ENCODE measurements at regions not wholly inside any gene's neighbourhood (a gene's known extent, or its start where the extent isn't known, plus 50 kb on each side); places are given as distances from the start of the nearest gene placed in this dataset.
"Not testable (repeated sequence)": the region's sequence is repeated elsewhere in the genome, so short reads cannot be mapped to it uniquely, and the experiment has no call there.

GRCh38 chr4:132085105-132085504 lies 1064.0 kb upstream of the PCDH10 start:
- DNase-seq (ENCODE audit: low read depth in 2 of 3, low spot score in 2 of 3), result no peak

DNA sequence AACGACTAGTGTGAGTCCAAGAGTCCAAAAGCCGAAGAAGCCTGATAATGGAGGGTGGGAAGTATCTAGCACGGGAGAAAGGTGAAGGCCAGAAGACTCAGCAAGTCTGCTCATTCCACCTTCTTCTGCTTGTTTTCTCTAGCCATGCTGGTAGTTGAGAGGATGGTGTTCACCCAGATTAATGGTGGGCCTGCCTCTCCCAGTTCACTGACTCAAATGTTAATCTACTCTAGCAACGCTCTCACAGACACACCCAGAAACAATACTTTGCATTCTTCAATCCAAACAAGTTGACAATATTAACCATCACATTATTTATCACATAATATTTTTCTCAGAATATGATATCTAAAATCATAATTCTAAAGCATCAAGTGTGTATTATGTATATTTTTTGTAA lies 1055.1 kb upstream of the PCDH10 start:
- no peak for DNase-seq (ENCODE audit: low read depth in 2 of 3, low spot score in 2 of 3)

DNA sequence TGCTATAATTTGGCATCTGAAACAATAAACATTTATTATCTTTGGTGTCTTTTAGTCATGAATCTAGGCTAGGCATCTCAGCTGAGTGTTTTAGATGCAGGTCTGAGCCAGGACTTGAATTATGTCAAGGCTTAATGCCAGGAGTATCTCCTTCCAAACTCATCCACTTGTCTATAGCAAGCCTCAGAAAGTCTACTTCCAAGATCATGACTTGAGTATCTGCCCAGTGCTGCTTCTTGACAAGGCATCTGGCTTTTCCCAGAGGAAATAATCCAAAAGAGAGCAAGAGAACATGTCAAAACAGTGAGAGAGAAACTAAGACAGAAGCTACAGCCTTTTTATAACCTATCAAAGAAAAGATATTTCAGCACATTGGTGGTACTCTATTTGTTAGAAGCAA lies 1052.1 kb upstream of the PCDH10 start:
- DNase-seq (ENCODE audit: low read depth in 2 of 3, low spot score in 2 of 3), result no peak

DNA sequence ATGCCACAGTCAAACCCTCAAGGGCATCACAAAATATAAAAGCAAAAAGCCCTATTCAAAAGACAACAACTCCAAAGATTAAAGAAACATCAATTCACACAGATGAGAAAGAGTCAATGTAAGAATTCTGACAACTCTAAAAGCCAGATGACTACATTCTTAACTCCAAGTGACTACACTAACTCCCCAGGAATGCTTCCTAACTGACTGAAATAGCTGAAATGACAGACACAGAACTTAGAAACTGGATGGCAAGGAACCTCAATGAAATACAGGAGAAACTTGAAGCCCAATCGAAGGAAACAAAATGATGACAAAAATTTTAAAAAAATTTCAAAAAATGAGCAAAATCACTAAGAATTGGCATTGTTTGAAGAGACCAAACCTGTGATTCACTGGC lies 1047.6 kb upstream of the PCDH10 start:
- DNase-seq (ENCODE audit: low read depth in 2 of 3, low spot score in 2 of 3), result no peak

DNA sequence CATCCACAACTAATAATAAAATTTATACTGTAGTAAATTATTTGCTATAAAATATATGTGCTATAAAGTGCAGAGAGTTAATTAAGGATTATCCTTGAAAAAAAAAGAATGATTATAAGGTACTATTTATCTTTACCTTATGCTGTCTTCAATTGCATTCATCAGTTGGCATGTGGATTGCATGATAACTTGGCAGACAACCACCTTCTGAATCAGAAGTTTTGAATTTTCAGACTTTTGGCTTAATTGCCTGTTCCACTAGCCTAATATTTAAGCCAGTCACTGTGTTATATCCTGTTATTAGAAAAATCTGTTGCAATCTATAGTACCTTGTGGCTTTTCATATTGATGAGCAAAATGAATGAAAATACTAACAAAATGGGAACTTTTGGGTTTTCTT lies 1040.3 kb upstream of the PCDH10 start:
- no peak for DNase-seq (ENCODE audit: low read depth in 2 of 3, low spot score in 2 of 3)

DNA sequence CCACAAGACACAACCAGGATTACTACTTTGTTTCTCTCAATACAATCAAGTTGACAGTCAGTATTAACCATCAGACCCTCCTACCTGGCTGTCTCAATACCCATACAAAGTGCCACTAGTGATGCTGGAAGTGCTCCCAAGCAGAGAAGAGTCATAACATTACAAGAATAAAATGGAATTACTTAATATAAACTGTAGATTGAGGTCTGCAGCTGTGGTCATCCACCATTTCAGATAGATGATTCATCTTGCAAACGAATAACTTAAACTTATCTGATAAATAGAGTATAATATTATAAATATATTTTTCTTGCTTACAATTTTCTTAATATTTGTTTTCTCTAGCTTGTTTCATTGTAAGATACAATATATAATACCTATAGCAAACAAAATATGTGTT lies 1034.2 kb upstream of the PCDH10 start:
- no peak for DNase-seq (ENCODE audit: low read depth in 2 of 3, low spot score in 2 of 3)

- not testable (repeated sequence) for DNase-seq (ENCODE audit: low read depth in 2 of 3, low spot score in 2 of 3)
Observed at GRCh38 chr4:132122741-132123140, 1026.4 kb upstream of the PCDH10 start.

GRCh38 chr4:132123870-132124623 lies 1025.0 kb upstream of the PCDH10 start:
- DNase-seq (ENCODE audit: low read depth in 2 of 3, low spot score in 2 of 3), result peak in 1 of 3 donors; percentile 1

DNA sequence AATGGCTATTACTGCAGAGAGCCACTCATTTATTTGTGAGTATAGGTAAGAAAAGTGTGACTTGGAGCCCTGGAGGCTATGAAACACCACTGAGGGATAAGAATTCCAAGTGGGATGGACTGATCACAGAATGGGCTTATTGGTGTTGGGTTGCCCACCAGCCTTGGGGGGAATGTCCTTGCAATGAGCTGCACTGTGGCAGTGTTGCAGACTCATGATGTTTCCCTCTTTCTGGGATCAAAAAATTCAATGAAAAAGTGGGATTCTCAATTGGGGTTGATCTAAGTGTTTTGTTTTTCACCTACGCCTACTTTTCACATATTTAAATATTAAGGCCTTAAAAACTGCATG lies 1024.5 kb upstream of the PCDH10 start:
- no peak for DNase-seq (ENCODE audit: low read depth in 2 of 3, low spot score in 2 of 3)

GRCh38 chr4:132125131-132125530 lies 1024.0 kb upstream of the PCDH10 start:
- DNase-seq (ENCODE audit: low read depth in 2 of 3, low spot score in 2 of 3), result no peak

DNA sequence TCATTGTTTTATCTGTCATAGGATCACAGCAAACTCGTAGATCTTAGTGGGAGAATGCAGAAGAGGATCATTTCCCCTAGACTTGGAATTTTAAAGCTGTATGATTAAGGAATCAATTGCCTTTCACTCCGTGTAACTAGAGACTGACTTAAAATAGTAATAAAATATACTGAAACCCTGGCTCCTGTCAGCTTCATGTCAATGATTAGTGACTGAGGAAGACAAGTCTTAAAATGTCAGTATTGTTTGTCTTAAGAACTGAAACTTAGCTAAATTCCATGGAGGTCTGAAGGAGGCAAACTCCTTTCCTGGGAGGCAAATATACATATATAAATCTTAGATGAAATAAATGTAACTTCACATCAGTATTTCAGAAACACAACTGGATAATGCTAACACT lies 1016.7 kb upstream of the PCDH10 start:
- no peak for DNase-seq (ENCODE audit: low read depth in 2 of 3, low spot score in 2 of 3)

- DNase-seq (ENCODE audit: low read depth in 2 of 3, low spot score in 2 of 3), result no peak
Observed at GRCh38 chr4:132169660-132170059, 979.4 kb upstream of the PCDH10 start.

DNA sequence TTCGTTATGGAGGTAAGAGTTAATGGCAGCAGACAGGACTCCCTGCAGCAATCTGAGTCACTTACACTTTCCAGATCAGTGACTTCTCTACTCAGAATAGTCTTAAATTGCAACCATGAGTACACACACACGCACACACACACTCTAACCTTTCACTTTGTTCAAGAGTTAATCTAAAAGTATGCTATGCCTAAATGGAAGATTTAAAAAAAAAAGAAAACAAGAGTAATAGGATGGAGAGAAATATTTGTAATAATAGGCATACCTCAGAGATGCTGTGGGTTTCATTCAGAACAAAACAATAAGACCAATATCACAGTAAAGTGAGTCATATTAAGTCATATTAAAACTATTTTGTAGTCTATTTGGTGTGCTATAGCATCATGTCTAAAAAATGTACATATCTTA lies 969.1 kb upstream of the PCDH10 start:
- no peak for DNase-seq (ENCODE audit: low read depth in 2 of 3, low spot score in 2 of 3)

- no peak for DNase-seq (ENCODE audit: low read depth in 2 of 3, low spot score in 2 of 3)
Observed at GRCh38 chr4:132195176-132195575, 953.9 kb upstream of the PCDH10 start.

DNA sequence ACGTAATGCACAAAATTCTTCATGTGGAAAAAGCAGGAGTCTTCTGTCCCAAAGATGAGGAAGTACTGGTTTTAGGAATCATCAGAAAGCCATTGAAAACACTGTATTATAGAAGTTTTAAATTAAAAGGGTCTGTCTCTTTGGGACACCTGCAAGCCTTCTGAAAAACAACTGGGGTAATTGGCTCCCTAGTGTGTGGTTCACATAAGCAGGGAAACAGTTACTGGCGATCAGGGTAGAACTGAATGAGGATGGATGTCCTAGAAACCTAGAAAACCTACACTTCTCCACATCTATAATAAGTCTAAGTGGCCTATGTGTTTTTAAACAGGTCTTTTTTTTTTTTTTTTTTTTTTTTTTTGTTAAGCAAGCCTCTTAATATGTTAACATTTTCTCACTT lies 945.5 kb upstream of the PCDH10 start:
- no peak for DNase-seq (ENCODE audit: low read depth in 2 of 3, low spot score in 2 of 3)

GRCh38 chr4:132214519-132214918 lies 934.6 kb upstream of the PCDH10 start:
- no peak for DNase-seq (ENCODE audit: low read depth in 2 of 3, low spot score in 2 of 3)

DNA sequence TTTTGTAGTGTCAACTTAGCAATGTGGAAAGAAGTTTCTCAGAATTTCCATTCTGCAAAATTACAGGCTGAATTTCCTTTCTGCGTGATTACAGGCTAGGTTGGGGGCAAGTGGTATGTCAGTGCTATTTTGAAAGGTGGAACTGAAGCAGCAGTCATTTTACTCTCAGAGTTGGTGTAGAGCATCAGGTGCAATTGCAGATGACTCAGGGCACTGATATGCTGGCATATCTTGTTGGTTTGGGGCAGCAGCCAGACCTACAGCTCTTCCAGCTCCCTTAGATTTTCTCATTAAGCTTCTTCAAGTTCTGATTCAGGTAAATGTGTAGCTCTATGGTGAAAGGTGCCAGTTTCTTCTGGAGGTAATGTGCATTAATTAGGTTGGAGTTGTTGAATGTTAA lies 930.7 kb upstream of the PCDH10 start:
- DNase-seq (ENCODE audit: low read depth in 2 of 3, low spot score in 2 of 3), result no peak

DNA sequence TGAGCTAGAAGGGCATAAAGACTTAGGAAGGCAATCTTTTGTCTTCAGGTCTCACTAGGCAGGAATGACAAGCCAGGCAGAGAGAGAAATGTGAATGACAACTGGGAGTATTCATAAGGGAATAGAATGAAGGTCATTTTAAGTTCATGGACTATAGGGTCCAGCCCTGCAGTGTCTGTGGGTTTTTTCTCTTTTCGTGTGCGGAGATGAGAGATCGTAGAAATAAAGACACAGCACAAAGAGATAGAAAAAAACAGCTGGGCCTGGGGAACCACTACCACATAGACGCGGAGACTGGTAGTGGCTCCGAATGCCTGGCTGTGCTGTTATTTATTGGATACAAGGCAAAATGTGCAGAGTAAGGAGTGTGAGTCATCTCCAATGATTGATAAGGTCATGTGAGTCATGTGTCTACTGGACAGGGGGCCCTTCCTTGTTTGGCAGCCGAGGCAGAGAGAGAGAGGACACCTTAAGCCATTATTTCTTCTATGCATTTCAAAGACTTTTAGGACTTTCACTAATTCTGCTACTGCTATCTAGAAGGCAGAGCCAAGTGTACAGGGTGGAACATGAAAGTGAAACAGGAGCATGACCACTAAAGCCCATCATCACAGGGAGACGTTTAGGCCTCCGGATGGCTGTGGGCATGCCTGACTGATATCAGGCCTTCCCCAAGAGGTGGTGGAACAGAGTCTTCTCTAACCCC lies 921.8 kb upstream of the PCDH10 start:
- DNase-seq (ENCODE audit: low read depth in 2 of 3, low spot score in 2 of 3), result no peak

DNA sequence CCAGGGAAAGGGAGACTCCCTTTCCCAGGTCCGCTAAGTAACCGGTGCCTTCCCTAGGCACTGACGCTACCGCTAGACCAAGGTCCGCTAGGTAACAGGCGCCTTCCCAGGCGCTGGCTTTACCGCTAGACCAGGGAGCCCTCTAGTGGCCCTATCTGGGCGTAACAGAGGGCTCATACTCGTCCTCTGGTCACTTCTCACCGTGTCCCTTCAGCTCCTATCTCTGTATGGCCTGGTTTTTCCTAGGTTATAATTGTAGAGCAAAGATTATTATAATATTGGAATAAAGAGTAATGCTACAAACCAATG lies 921.3 kb upstream of the PCDH10 start:
- peak in 1 of 3 donors; percentile 1 for DNase-seq (ENCODE audit: low read depth in 2 of 3, low spot score in 2 of 3)

DNA sequence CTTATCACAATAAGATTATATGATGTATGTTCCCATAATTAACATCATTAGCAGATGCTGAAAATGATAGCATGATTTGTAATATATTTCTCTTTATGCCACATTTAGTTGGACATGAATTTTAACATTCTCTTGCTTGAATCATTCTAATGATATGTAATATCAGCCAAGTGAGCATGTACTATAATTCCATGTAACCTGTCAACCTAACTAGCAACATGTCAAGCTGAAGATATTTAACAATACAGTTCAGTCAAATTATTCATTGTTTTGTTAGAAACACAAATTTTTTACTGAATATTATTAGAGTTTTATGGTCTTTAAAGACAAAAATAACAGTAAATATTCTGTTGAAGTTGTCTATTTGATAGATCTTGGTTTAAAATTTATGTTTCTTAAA lies 920.4 kb upstream of the PCDH10 start:
- no peak for DNase-seq (ENCODE audit: low read depth in 2 of 3, low spot score in 2 of 3)

DNA sequence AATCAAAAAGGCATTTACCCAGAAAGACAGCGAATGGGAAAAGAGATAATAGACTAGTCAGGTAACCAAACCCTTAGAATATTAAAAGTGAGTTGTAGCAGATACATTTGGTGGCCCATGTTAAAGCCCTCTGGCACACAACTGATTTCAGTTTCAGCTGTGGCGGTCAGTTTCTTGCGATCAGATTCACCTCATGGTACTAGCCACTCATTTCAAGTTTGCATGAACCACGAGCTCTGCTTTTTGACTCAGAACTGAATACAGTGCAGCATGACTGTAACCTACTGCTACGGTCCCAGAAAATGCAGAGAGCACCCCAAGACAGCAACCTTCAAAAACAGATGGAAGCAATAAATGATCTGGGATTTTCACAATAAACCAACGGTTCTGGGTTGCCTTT lies 919.1 kb upstream of the PCDH10 start:
- DNase-seq (ENCODE audit: low read depth in 2 of 3, low spot score in 2 of 3), result no peak

DNA sequence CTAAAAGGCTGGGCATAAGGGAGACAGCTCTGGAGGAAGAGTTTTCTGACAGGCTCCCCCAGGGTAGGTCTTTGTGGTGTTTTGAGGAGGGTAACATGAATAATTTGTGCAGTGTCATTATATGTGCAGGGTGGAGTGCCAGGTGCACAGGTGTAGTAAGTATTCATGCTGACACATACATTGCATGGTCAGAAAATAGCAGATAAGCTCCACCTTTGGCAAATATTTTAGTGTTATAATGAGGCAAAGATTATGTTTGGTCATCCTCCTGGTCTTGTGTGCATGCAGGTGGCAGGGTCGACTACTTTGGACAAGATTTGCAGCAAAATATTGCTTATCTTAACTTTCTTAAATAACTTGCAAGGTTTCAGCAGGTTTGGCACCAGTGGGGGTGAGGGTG lies 910.4 kb upstream of the PCDH10 start:
- no peak for DNase-seq (ENCODE audit: low read depth in 2 of 3, low spot score in 2 of 3)

GRCh38 chr4:132240081-132240480 lies 909.0 kb upstream of the PCDH10 start:
- no peak for DNase-seq (ENCODE audit: low read depth in 2 of 3, low spot score in 2 of 3)
